H9 (cell line): ENCODE measurements at regions not wholly inside any gene's neighbourhood (a gene's known extent, or its start where the extent isn't known, plus 50 kb on each side); places are given as distances from the start of the nearest gene placed in this dataset.

Experiments used
- DNase-seq: peaks from one replicate; pipeline ENCODE4 v3.0.0-alpha.2; 2017
- H2AFZ ChIP-seq: one replicate; pipeline ENCODE4 v1.6.1; 2013; ENCODE audit warnings: mild to moderate bottlenecking, low read length, control low read depth, moderate library complexity
- H2AK5ac ChIP-seq: 2 replicates; pipeline ENCODE4 v1.6.1; 2013; ENCODE audit warnings: low read length, control low read depth, mixed read lengths; ENCODE audit not compliant: insufficient read length
- H2BK120ac ChIP-seq: one replicate; pipeline ENCODE4 v1.6.1; 2013; ENCODE audit warnings: low read depth, mild to moderate bottlenecking, low read length, control low read depth, inconsistent platforms; ENCODE audit not compliant: poor library complexity, severe bottlenecking
- H2BK12ac ChIP-seq: 2 replicates; pipeline ENCODE4 v1.6.1; 2013; ENCODE audit warnings: low read length, control low read depth, mixed read lengths, low read depth; ENCODE audit not compliant: insufficient read length
- H2BK15ac ChIP-seq: 2 replicates; pipeline ENCODE4 v1.6.1; 2013; ENCODE audit warnings: low read depth, low read length, control low read depth
- H2BK20ac ChIP-seq: one replicate; pipeline ENCODE4 v1.6.1; 2013; ENCODE audit warnings: low read depth, mild to moderate bottlenecking, low read length, control low read depth, inconsistent platforms; ENCODE audit not compliant: poor library complexity, severe bottlenecking
- H2BK5ac ChIP-seq: 2 replicates; pipeline ENCODE4 v1.6.1; 2013; ENCODE audit warnings: low read length, control low read depth, mixed read lengths; ENCODE audit not compliant: insufficient read length
- H3K14ac ChIP-seq: 2 replicates; pipeline ENCODE4 v1.6.1; 2013; ENCODE audit warnings: low read length, control low read depth; ENCODE audit not compliant: insufficient read depth
- H3K18ac ChIP-seq: 2 replicates; pipeline ENCODE4 v1.6.1; 2013; ENCODE audit warnings: low read depth, mild to moderate bottlenecking, mixed read lengths, low read length, control low read depth; ENCODE audit not compliant: insufficient read length
- H3K23ac ChIP-seq: 2 replicates; pipeline ENCODE4 v1.6.1; 2013; ENCODE audit warnings: low read length, control low read depth, mixed read lengths, low read depth; ENCODE audit not compliant: insufficient read length
- H3K23me2 ChIP-seq: 2 replicates; pipeline ENCODE4 v1.6.1; 2013; ENCODE audit warnings: low read depth, mild to moderate bottlenecking, mixed read lengths, low read length, control low read depth; ENCODE audit not compliant: insufficient read length, poor library complexity, severe bottlenecking
- H3K27ac ChIP-seq: 2 replicates; pipeline ENCODE4 v1.5.1; 2013; ENCODE audit warnings: low read length, control low read depth, mixed read lengths, low read depth; ENCODE audit not compliant: insufficient read length
- H3K27me3 ChIP-seq: 2 replicates; pipeline ENCODE4 v1.6.1; 2013; ENCODE audit warnings: low read length, control low read depth, inconsistent platforms; ENCODE audit not compliant: insufficient read depth
- H3K4ac ChIP-seq: 2 replicates; pipeline ENCODE4 v1.6.1; 2013; ENCODE audit warnings: low read depth, mild to moderate bottlenecking, control low read depth, inconsistent platforms, low read length, moderate library complexity
- H3K4me1 ChIP-seq: 2 replicates; pipeline ENCODE4 v1.6.1; 2013; ENCODE audit warnings: low read length, control low read depth, inconsistent platforms; ENCODE audit not compliant: insufficient read depth
- H3K4me2 ChIP-seq: 2 replicates; pipeline ENCODE4 v1.6.1; 2013; ENCODE audit warnings: low read length, control low read depth, mixed read lengths; ENCODE audit not compliant: insufficient read length, insufficient read depth
- H3K56ac ChIP-seq: 2 replicates; pipeline ENCODE4 v1.6.1; 2013; ENCODE audit warnings: low read depth, mild to moderate bottlenecking, mixed read lengths, low read length, control low read depth; ENCODE audit not compliant: insufficient read length
- H3K79me1 ChIP-seq: 2 replicates; pipeline ENCODE4 v1.6.1; 2013; ENCODE audit warnings: low read depth, mild to moderate bottlenecking, moderate library complexity, low read length, control low read depth, inconsistent platforms; ENCODE audit not compliant: insufficient read depth, poor library complexity, severe bottlenecking
- H3K79me2 ChIP-seq: 2 replicates; pipeline ENCODE4 v1.6.1; 2013; ENCODE audit warnings: low read length, control low read depth, inconsistent platforms; ENCODE audit not compliant: insufficient read depth
- H3K9ac ChIP-seq: 2 replicates; pipeline ENCODE4 v1.6.1; 2013; ENCODE audit warnings: low read length, control low read depth, mixed read lengths; ENCODE audit not compliant: insufficient read length; ENCODE audit errors: extremely low read depth
- H3K9me3 ChIP-seq: one replicate; pipeline ENCODE4 v1.6.1; 2013; ENCODE audit warnings: low read depth, low read length, inconsistent platforms; ENCODE audit not compliant: control insufficient read depth
- H3T11ph ChIP-seq: one replicate; pipeline ENCODE4 v1.6.1; 2013; ENCODE audit warnings: mild to moderate bottlenecking, low read length, control low read depth, inconsistent platforms
- H4K20me1 ChIP-seq: one replicate; pipeline ENCODE4 v1.6.1; 2013; ENCODE audit not compliant: control insufficient read depth, insufficient read length, insufficient read depth
- H4K5ac ChIP-seq: 2 replicates; pipeline ENCODE4 v1.6.1; 2013; ENCODE audit warnings: low read depth, mild to moderate bottlenecking, mixed read lengths, low read length, control low read depth; ENCODE audit not compliant: insufficient read length
- H4K8ac ChIP-seq: replicated peaks from 2 replicates; pipeline ENCODE4 v1.6.1; 2013; ENCODE audit warnings: low read length, control low read depth, mixed read lengths, low read depth; ENCODE audit not compliant: insufficient read length
- H4K91ac ChIP-seq: 2 replicates; pipeline ENCODE4 v1.6.1; 2013; ENCODE audit warnings: low read depth, mild to moderate bottlenecking, moderate library complexity, mixed read lengths, low read length, control low read depth; ENCODE audit not compliant: insufficient read length
- H3K27ac Mint-ChIP-seq, 3 experiments: 2 replicates in 2 of 3; 3 replicates in 1 of 3; pipeline ENCODE4 v1.8.0; 2020 to 2021; ENCODE audit warnings: mixed read lengths in 3 of 3, mild to moderate bottlenecking in 1 of 3, moderate library complexity in 1 of 3
- H3K27me3 Mint-ChIP-seq: 2 replicates; pipeline ENCODE4 v1.8.0; 2021; ENCODE audit warnings: low read depth, mild to moderate bottlenecking, moderate library complexity, mixed read lengths
- H3K36me3 Mint-ChIP-seq, 3 experiments: 2 replicates in 2 of 3; 3 replicates in 1 of 3; pipeline ENCODE4 v1.8.0; 2020 to 2021; ENCODE audit warnings: low read depth in 3 of 3, mixed read lengths in 3 of 3; ENCODE audit not compliant: insufficient read depth in 1 of 3
- H3K4me1 Mint-ChIP-seq, 2 experiments: 2 replicates each; pipeline ENCODE4 v1.8.0; 2020; ENCODE audit warnings: mixed read lengths in 2 of 2
- H3K4me3 Mint-ChIP-seq, 2 experiments: 2 replicates in 1 of 2; 3 replicates in 1 of 2; pipeline ENCODE4 v1.8.0; 2020 to 2021; ENCODE audit warnings: mild to moderate bottlenecking in 2 of 2, mixed read lengths in 2 of 2, moderate library complexity in 1 of 2
- H3K9me3 Mint-ChIP-seq, 2 experiments: 2 replicates in 1 of 2; 3 replicates in 1 of 2; pipeline ENCODE4 v1.8.0; 2020; ENCODE audit warnings: mild to moderate bottlenecking in 2 of 2, mixed read lengths in 2 of 2, moderate library complexity in 1 of 2
- CTCF ChIP-seq: fragments of 200-600 bp; sonication (generic); conservative IDR thresholded peaks from 3 replicates; pipeline ENCODE4 v1.8.0; 2021; ENCODE audit warnings: antibody characterized with exemption, mild to moderate bottlenecking
- WGBS: extraction: QIAGEN DNeasy Blood & Tissue Kit; methylation state at CpG from one replicate; pipeline ENCODE4 v1.1.7; 2013; ENCODE audit warnings: missing lambda C conversion rate, low lambda C conversion rate, mixed read lengths; ENCODE audit not compliant: insufficient read length; ENCODE audit errors: extremely low coverage; 5-methylcytosine and 5-hydroxymethylcytosine counted together

GRCh38 chr2:228902176-228902575, 368.9 kb downstream of the PID1 start:
- Histone ChIP-seq H3K18ac (no peak overlapping the region), H2AK5ac (no peak overlapping the region), H3K79me2 (no peaks in the 10 kb centered on the region), H3K4ac (no peak overlapping the region), H3K4me1 (no peaks in the 10 kb centered on the region), H3T11ph (no peak overlapping the region), H2BK12ac (no peak overlapping the region), H4K91ac (no peak overlapping the region), H3K56ac (no peak overlapping the region), H2BK120ac (no peak overlapping the region), H3K79me1 (no peaks in the 10 kb centered on the region), H3K23me2 (no peaks in the 10 kb centered on the region), H2BK15ac (no peak overlapping the region), H2BK5ac (no peak overlapping the region), H3K9ac (no peak overlapping the region), H4K5ac (no peak overlapping the region), H3K23ac (no peak overlapping the region), H2BK20ac (no peak overlapping the region), H3K27ac (no peak overlapping the region), H3K14ac (no peak overlapping the region), H4K20me1 (no peaks in the 10 kb centered on the region), H4K8ac (no peak overlapping the region), H2AFZ (no peak overlapping the region), H3K27me3 (no peaks in the 10 kb centered on the region), H3K4me2 (no peak overlapping the region), H3K9me3 (no peaks in the 10 kb centered on the region)
- Mint-ChIP-seq H3K4me1 (no peaks in the 10 kb centered on the region), H3K36me3 (no peaks in the 10 kb centered on the region), H3K9me3 (no peaks in the 10 kb centered on the region), H3K27ac (no peak overlapping the region), H3K4me3 (no peak overlapping the region), H3K27me3 (peaks cover 2% of the 10 kb centered on the region)
- DNase-seq: no peak
- WGBS: no CpG with 5 or more reads among the region's 3 CpGs
- no peak for TF ChIP-seq CTCF
